Adrenal gland (tissue), 9 donors: ENCODE measurements at regions not wholly inside any gene's neighbourhood (a gene's known extent, or its start where the extent isn't known, plus 50 kb on each side); places are given as distances from the start of the nearest gene placed in this dataset.

Experiments
- DNase-seq, 7 donors: peaks; one replicate each; pipeline ENCODE4 v3.0.0-alpha.2; 2019 to 2020
- H3K27ac ChIP-seq, 5 donors: fragments of 200-600 bp; sonication (generic) in 4 of 5; 1 replicate in 3 of 5; 2 replicates in 2 of 5; pipeline versions ENCODE4 v1.5.1 to v1.8.0; 2016 to 2020; ENCODE audit warnings: mild to moderate bottlenecking in 1 of 5
- H3K27me3 ChIP-seq: fragments of 200-600 bp; 2 replicates; pipeline ENCODE4 v1.8.0; 2021
- H3K36me3 ChIP-seq, 2 donors: fragments of 200-600 bp; replicated peaks in 1 of 2; 1 replicate in 1 of 2; 2 replicates in 1 of 2; pipeline versions ENCODE4 v1.5.1 to v1.8.0; 2018 to 2022
- H3K4me1 ChIP-seq, 2 donors: fragments of 200-600 bp; replicated peaks in 1 of 2; 1 replicate in 1 of 2; 2 replicates in 1 of 2; pipeline versions ENCODE4 v1.5.1 to v1.8.0; 2018 to 2021
- H3K4me3 ChIP-seq, 4 donors: fragments of 200-600 bp; sonication (generic) in 3 of 4; one replicate each; pipeline ENCODE4 v1.5.1; 2016 to 2018
- H3K9me3 ChIP-seq, 3 donors: fragments of 200-600 bp; sonication (generic) in 1 of 3; replicated peaks in 1 of 3; 1 replicate in 2 of 3; 2 replicates in 1 of 3; pipeline versions ENCODE4 v1.5.1 to v1.8.0; 2016 to 2021
- POLR2A ChIP-seq, 2 donors: fragments of 450-650 bp; IDR thresholded peaks; one replicate each; pipeline ENCODE4 v1.6.1; 2017; ENCODE audit warnings: antibody characterized with exemption in 2 of 2, mild to moderate bottlenecking in 2 of 2, moderate library complexity in 1 of 2
- WGBS, 4 donors: extraction: QIAGEN DNeasy Blood & Tissue Kit in 2 of 4; methylation state at CpG; one replicate each; pipeline versions ENCODE4 v1.1.5 to v1.1.7; 2013 to 2017; 5-methylcytosine and 5-hydroxymethylcytosine counted together
- intact Hi-C, 2 donors: fragments of 100-400 bp; cut with DNase I; formaldehyde crosslinking; loops; one replicate each; pipeline versions ENCODE4 v1.14.1 to v1.15.0; 2022 to 2023
- TF ChIP-seq, protein P1 (sequence below), 6 experiments: fragments of 450-650 bp in 4 of 6; fragments of 200-600 bp in 2 of 6; sonication (generic) in 1 of 6; IDR thresholded peaks; 1 replicate in 5 of 6; 2 replicates in 1 of 6; pipeline versions ENCODE4 v1.5.1 to v1.8.0; 2016 to 2021; ENCODE audit warnings: antibody characterized with exemption in 6 of 6, mild to moderate bottlenecking in 2 of 6, moderate library complexity in 1 of 6
- donor health status: healthy with polysubstance abuse.
- donor health status: Bipolar disorder and iron deficiency.
- donor health status: DM: yes; HTN: yes; CAD: no.
- donor health status: DM: no; HTN: no; CAD: no.
- donor health status: DM: no; HTN: no; CAD: no.

DNA sequence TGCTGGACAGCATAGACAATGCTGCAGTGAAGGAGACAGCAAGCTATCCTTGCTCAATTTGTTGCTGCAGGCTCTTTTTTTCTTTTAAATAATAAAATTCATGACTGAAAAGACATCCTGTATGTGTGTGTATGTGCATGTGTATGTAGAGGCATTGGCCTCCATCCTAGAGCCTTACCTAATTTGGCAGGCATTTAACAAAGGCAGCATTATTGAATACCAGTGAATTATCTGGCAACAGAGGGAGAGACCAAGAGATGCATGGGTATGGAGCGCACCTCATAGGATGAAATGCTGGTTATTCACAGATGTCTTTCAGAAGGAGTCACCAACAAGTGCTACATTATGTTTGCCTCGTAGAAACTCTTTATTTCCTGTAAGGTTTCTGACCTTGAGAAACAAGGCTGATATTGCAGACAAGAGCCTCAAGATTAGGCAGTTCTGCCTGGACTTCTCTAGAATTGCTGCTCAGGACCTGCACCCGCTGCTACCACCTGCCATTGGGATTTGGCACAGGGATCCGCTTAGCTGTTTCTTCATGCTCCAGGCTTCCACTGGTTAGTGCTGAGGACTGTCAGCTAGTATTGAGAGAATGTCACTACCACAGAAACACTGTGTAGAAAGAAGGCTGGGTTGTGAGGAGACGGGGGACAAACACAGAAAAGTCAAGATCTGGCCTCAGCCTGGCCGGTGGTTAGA is 247.7 kb upstream of the RFX3 start:
- intact Hi-C loops: no loop called here
- 79 to 84% (median 81%) methylated on average over 6 of the region's 6 CpGs for WGBS, 4 donors
- no peak for DNase-seq
- no peak for TF ChIP-seq POLR2A (IDR thresholded peaks at IDR 0.05)
- TF ChIP-seq, protein P1, sequence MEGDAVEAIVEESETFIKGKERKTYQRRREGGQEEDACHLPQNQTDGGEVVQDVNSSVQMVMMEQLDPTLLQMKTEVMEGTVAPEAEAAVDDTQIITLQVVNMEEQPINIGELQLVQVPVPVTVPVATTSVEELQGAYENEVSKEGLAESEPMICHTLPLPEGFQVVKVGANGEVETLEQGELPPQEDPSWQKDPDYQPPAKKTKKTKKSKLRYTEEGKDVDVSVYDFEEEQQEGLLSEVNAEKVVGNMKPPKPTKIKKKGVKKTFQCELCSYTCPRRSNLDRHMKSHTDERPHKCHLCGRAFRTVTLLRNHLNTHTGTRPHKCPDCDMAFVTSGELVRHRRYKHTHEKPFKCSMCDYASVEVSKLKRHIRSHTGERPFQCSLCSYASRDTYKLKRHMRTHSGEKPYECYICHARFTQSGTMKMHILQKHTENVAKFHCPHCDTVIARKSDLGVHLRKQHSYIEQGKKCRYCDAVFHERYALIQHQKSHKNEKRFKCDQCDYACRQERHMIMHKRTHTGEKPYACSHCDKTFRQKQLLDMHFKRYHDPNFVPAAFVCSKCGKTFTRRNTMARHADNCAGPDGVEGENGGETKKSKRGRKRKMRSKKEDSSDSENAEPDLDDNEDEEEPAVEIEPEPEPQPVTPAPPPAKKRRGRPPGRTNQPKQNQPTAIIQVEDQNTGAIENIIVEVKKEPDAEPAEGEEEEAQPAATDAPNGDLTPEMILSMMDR (IDR thresholded peaks at IDR 0.05): no peak
- no peaks in the 10 kb centered on the region for H3K9me3 ChIP-seq
- H3K4me3 ChIP-seq: no peak overlapping the region
- H3K4me1 ChIP-seq: no peaks in the 10 kb centered on the region
- H3K36me3 ChIP-seq: no peaks in the 10 kb centered on the region
- no peaks in the 10 kb centered on the region for H3K27me3 ChIP-seq
- no peak overlapping the region for H3K27ac ChIP-seq

DNA sequence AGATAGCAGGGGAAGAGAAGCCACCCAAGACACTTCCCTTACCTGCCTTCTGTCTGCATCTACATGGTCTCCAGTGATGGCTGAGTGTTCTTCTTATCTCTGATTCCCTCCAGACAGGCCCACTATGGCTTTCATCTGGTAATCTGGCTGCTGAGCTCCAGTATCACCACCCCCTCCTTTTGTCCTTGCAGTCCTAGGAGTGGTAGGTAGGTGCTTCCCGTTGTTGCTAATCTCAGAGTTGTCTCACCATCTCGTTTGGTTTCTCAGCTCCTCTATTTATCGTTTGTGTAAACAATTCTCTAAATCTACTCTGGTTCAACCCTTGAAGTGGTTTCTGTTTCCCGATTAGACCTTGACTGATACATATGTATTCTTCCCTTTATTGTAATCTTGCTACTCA is 243.8 kb upstream of the RFX3 start:
- DNase-seq: no peak
- no peaks in the 10 kb centered on the region for H3K9me3 ChIP-seq
- H3K4me3 ChIP-seq: no peak overlapping the region
- TF ChIP-seq POLR2A (IDR thresholded peaks at IDR 0.05): no peak
- TF ChIP-seq, protein P1 (IDR thresholded peaks at IDR 0.05): no peak
- H3K27ac ChIP-seq: peak overlapping the region in 2 of 5 donors; percentile 37 to 43
- 38 to 43% (median 42%) methylated on average over 4 of the region's 4 CpGs for WGBS, 4 donors
- H3K36me3 ChIP-seq: no peaks in the 10 kb centered on the region
- H3K4me1 ChIP-seq: no peaks in the 10 kb centered on the region
- intact Hi-C loops: no loop called here
- H3K27me3 ChIP-seq: no peaks in the 10 kb centered on the region

DNA sequence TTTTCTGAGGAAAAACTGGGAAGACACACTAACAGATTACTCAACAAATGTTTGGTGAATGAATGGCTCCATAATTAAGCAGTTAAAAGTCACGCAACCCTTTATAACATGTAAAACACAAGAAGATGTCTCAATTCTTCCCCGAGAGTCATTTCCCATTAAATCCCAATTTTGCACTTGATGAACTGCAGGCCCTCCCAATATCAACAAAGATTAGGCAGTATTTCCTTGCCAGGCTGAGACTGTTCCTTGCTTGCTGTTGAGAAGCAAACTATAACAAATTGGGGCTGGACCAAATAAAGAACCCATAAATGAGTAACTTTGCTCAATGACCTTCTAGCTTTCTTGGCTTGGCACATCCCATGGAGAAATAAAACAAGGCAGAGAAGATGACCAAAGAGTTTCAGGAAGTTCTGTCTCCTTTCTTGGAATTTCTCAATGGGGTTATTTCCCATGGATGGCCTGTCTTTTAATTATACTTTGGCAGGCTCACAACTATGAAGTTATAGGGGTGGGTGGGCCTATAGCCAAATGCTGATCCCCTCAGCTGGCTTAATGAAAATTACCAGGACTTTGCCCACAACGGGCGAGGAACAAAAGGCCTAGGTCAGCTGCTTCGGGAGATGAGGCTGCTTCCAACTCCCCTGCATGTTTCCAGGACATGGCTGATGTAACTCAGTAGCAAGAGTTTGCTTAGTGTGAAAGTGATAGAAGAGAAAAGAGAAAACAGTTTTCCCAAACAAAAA is 243.1 kb upstream of the RFX3 start:
- Histone ChIP-seq H3K36me3 (no peaks in the 10 kb centered on the region), H3K9me3 (no peaks in the 10 kb centered on the region), H3K27me3 (no peaks in the 10 kb centered on the region), H3K4me3 (no peak overlapping the region), H3K4me1 (no peaks in the 10 kb centered on the region), H3K27ac (peak overlapping the region in 2 of 5 donors; percentile 9 to 37)
- TF ChIP-seq, protein P1 (IDR thresholded peaks at IDR 0.05): no peak
- TF ChIP-seq POLR2A (IDR thresholded peaks at IDR 0.05): no peak
- intact Hi-C loops: no loop called here
- peak in 2 of 7 donors; percentile 11 to 42 for DNase-seq
- WGBS, 4 donors: 76 to 89% (median 85%) methylated on average over 4 to 5 of the region's 5 CpGs

DNA sequence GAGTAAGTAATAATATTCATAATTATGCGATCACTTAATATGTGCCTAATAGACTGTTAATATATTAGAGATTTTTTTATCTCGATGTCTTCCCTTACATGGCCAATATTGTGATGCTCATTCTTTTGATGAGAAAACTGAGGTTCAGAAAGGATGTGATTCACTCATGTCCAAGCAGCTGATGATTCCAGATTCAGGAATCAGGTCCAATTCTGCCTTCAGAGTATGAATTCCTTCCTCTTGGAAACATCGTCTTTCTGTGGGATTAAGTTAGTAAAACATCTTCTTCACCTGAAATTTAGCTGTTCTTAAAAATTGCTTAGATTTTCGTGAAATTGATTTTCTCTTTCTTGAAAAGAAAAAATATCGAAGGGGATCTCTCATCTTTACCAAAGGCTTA is 242.5 kb upstream of the RFX3 start:
- H3K9me3 ChIP-seq: no peaks in the 10 kb centered on the region
- no peak overlapping the region for H3K4me3 ChIP-seq
- no peaks in the 10 kb centered on the region for H3K4me1 ChIP-seq
- intact Hi-C loops: no loop called here
- TF ChIP-seq POLR2A (IDR thresholded peaks at IDR 0.05): no peak
- TF ChIP-seq, protein P1 (IDR thresholded peaks at IDR 0.05): no peak
- H3K27me3 ChIP-seq: no peaks in the 10 kb centered on the region
- 73 to 89% (median 80%) methylated on average over 5 of the region's 5 CpGs for WGBS, 4 donors
- no peak overlapping the region for H3K27ac ChIP-seq
- H3K36me3 ChIP-seq: no peaks in the 10 kb centered on the region
- no peak for DNase-seq
